Breast epithelium (tissue), 3 donors: ENCODE measurements at regions not wholly inside any gene's neighbourhood (a gene's known extent, or its start where the extent isn't known, plus 50 kb on each side); places are given as distances from the start of the nearest gene placed in this dataset.

Source experiments
- POLR2A ChIP-seq: fragments of 450-650 bp; IDR thresholded peaks from one replicate; pipeline ENCODE4 v1.6.1; 2016; ENCODE audit warnings: antibody characterized with exemption, mild to moderate bottlenecking, moderate library complexity
- POLR2AphosphoS5 ChIP-seq, 3 donors: sonication (generic); formaldehyde crosslinking; IDR thresholded peaks; one replicate each; pipeline ENCODE4 v1.6.1; 2017; ENCODE audit warnings: antibody characterized with exemption in 3 of 3
- TF ChIP-seq, protein P1 (sequence below), 3 donors: fragments of 450-650 bp; IDR thresholded peaks; one replicate each; pipeline ENCODE4 v1.5.1; 2016 to 2017; ENCODE audit warnings: antibody characterized with exemption in 3 of 3, mild to moderate bottlenecking in 3 of 3, moderate library complexity in 3 of 3

DNA sequence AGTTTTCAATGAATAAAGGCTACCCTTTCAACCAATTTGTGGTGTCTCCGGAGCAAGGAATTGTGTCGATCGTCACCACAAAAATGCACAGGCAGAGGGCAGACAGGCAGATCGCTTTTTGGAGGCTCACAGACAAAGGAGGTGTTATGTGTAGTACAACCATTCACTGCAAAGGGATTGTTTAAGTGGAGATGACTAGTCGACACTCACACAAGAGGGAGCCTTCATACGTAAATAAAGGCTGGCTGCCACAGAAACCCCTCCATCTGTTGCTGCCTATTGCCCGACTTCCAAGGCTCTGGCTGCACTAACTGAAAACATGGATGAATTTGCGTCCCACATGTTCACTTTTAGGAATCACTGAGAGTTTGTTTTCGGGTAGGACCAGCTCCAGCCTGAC, 281.1 kb downstream of the NKX6-1 start:
- TF ChIP-seq, protein P1, sequence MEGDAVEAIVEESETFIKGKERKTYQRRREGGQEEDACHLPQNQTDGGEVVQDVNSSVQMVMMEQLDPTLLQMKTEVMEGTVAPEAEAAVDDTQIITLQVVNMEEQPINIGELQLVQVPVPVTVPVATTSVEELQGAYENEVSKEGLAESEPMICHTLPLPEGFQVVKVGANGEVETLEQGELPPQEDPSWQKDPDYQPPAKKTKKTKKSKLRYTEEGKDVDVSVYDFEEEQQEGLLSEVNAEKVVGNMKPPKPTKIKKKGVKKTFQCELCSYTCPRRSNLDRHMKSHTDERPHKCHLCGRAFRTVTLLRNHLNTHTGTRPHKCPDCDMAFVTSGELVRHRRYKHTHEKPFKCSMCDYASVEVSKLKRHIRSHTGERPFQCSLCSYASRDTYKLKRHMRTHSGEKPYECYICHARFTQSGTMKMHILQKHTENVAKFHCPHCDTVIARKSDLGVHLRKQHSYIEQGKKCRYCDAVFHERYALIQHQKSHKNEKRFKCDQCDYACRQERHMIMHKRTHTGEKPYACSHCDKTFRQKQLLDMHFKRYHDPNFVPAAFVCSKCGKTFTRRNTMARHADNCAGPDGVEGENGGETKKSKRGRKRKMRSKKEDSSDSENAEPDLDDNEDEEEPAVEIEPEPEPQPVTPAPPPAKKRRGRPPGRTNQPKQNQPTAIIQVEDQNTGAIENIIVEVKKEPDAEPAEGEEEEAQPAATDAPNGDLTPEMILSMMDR (IDR thresholded peaks at IDR 0.05), result no peak
- TF ChIP-seq POLR2A, result no peak
- no peak for TF ChIP-seq POLR2AphosphoS5 (IDR thresholded peaks at IDR 0.05)
